GM12865 (cell line): ENCODE measurements at regions not wholly inside any gene's neighbourhood (a gene's known extent, or its start where the extent isn't known, plus 50 kb on each side); places are given as distances from the start of the nearest gene placed in this dataset.

Experiments used
- DNase-seq: peaks from one replicate; pipeline ENCODE4 v3.0.0; 2010; ENCODE audit warnings: low read depth
- H3K4me3 ChIP-seq: 2 replicates; pipeline ENCODE4 v1.5.1; 2011; ENCODE audit warnings: mild to moderate bottlenecking, low read depth, low read length, control low read depth
- CTCF ChIP-seq: IDR thresholded peaks from 2 replicates; pipeline ENCODE4 v1.5.1; 2011; ENCODE audit warnings: low read length, control low read depth, low read depth, inconsistent platforms; ENCODE audit not compliant: insufficient read depth; ENCODE audit errors: missing control alignments

GRCh38 chr10:130801276-130801675 lies 510.2 kb downstream of the TCERG1L start:
- no peak for DNase-seq
- TF ChIP-seq CTCF = no peak
- no peak overlapping the region for H3K4me3 ChIP-seq

GRCh38 chr10:130801784-130802183 lies 509.7 kb downstream of the TCERG1L start:
- no peak for DNase-seq
- H3K4me3 ChIP-seq = no peak overlapping the region
- TF ChIP-seq CTCF = no peak

- H3K4me3 ChIP-seq = no peak overlapping the region
- no peak for TF ChIP-seq CTCF
- no peak for DNase-seq
These were observed 509.2 kb downstream of the TCERG1L start for GRCh38 chr10:130802301-130802700.

GRCh38 chr10:130804281-130804680 lies 507.2 kb downstream of the TCERG1L start:
- no peak overlapping the region for H3K4me3 ChIP-seq
- no peak for TF ChIP-seq CTCF
- no peak for DNase-seq

GRCh38 chr10:130804778-130805634 lies 506.5 kb downstream of the TCERG1L start:
- no peak for DNase-seq
- no peak for TF ChIP-seq CTCF
- H3K4me3 ChIP-seq = no peak overlapping the region

- TF ChIP-seq CTCF = no peak
- no peak overlapping the region for H3K4me3 ChIP-seq
- DNase-seq = no peak
These were observed 505.9 kb downstream of the TCERG1L start for GRCh38 chr10:130805635-130806030.

- no peak for TF ChIP-seq CTCF
- H3K4me3 ChIP-seq = no peak overlapping the region
- DNase-seq = no peak
These were observed 505.1 kb downstream of the TCERG1L start for GRCh38 chr10:130806426-130806825.
